ENCODE measurements at regions not wholly inside any gene's neighbourhood (a gene's known extent, or its start where the extent isn't known, plus 50 kb on each side); places are given as distances from the start of the nearest gene placed in this dataset.

DNA sequence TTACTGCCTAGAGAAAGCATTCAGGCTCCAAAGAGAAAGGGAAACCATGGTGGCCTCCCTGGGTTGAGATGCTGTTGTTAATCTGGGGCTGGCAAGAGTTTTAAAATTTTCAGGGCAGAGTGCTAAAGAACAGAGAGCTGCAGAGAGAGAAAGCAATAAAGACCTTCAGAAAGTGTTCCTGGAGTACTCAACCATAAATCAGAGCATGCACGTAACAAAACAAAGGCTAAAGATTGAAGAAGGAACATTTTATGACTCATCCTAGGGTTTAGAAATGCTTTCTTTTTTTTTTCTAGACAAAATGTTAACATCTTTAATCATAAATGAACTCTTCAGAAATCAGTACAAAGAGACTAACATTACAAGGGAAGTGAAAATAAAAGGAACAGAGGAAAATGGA, 562.3 kb upstream of the NDST4 start:
- TF ChIP-seq EZH2phosphoT487 (IDR thresholded peaks at IDR 0.05; ENCODE audit: insufficient read depth, low read depth) (no peak), EZH2 (IDR thresholded peaks at IDR 0.05; ENCODE audit: insufficient read depth, poor library complexity, severe bottlenecking) (no peak)

Measured in GM23248 (cell line).